Right hindlimb (tissue), 1 donor: ENCODE measurements at regions not wholly inside any gene's neighbourhood (a gene's known extent, or its start where the extent isn't known, plus 50 kb on each side); places are given as distances from the start of the nearest gene placed in this dataset.
"Not testable (repeated sequence)": the region's sequence is repeated elsewhere in the genome, so short reads cannot be mapped to it uniquely, and the experiment has no call there.

ENCODE experiments used
- DNase-seq: peaks from one replicate; pipeline ENCODE4 v3.0.0-alpha.2; 2018

GRCh38 chr6:150456466-150456865 is 87.7 kb downstream of the IYD start:
- DNase-seq: no peak

GRCh38 chr6:150456902-150457643 is 88.3 kb downstream of the IYD start:
- no peak for DNase-seq

GRCh38 chr6:150458579-150458978 is 89.8 kb downstream of the IYD start:
- no peak for DNase-seq

DNA sequence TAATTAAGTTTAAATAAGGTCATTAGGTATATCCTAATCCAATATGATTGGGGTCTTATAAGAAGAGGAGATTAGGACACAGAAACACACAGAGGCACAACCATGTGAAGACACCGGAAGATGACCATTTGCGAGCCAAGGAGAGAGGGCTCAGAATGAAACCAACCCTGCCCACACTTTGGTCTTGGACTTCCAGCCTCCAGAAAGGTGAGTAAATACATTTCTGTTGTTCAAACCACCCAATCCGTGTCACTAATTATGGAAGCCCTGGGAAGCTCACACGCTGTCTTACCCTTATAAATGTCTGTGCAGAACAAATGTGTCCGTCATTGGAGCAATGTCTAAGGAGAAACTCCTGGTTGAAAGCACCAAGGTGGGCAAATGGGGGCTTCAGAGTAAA is 95.0 kb downstream of the IYD start:
- DNase-seq: no peak

GRCh38 chr6:150464966-150465365 is 96.2 kb downstream of the IYD start:
- no peak for DNase-seq

- no peak for DNase-seq
Measured at GRCh38 chr6:150465610-150466009, 96.8 kb downstream of the IYD start.

- DNase-seq: no peak
Measured at GRCh38 chr6:150466196-150466595, 97.4 kb downstream of the IYD start.

GRCh38 chr6:150470131-150470530 is 101.3 kb downstream of the IYD start:
- DNase-seq: no peak

- no peak for DNase-seq
Measured at GRCh38 chr6:150470960-150471665, 102.3 kb downstream of the IYD start.

GRCh38 chr6:150478656-150479545 is 110.1 kb downstream of the IYD start:
- peak; percentile 56 for DNase-seq

DNA sequence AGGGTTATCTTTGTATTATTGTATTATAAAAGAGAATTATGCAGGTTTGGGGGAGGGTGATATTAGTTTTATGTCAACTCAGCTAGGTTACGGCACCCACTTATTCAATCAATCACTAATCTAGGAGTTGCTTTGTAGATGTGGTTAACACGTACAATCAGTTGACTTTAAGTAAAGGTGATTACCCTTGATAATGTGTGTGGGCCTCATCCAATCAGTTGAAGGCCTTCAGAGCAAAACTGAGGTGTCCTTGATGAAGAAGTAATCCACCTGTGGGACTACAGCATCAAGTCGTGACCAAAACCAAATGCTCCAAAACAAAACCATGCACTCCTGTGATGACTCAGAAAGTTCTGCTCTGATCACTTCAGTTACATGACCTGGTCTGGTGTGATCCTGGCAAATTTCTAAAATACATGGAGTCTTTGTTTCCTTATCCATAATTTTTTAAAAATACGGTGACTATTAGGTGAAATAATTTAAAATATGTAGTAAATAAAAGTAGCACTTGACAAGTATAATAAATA is 114.1 kb downstream of the IYD start:
- DNase-seq: no peak

- no peak for DNase-seq
Measured at GRCh38 chr6:150485161-150485958, 114.3 kb upstream of the PLEKHG1 start.

DNA sequence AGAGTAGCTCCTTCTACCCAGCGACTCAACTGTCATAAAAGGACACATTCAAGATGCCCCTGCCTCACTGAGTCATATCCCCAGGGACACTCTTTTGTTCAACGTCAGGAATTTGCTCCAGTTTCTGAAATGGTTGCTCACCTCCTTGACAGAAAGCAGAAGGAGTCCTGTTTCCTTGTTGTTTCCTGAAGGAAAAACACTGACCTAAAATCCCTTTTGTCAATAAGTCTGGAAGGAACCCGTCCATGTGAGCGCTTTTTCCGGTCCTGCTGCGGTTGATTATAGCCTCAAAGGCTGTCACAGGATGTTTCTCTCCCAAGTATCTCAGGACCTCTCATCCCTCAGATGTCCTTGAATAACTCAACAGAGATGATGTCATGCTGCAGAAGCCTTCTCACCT is 113.6 kb upstream of the PLEKHG1 start:
- no peak for DNase-seq

DNA sequence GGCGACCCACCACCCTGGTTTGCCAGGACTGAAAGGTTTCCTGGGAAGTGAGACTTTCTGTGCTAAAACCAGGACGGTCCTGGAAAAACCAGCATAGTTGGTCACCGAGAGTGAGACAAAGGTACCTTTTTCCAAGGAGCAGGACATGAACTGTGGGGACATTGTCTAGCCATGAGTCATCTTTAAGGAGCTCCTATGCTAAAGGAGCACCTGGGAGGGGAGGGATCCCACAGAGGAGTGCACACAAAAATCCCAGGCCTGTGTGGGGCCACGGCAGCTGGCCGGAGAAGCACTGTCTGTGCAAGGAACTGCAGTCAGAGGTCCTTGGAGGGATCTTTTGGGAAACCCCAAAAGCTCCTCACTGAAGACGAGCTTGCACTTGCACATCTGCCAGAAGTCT is 109.1 kb upstream of the PLEKHG1 start:
- no peak for DNase-seq

GRCh38 chr6:150491131-150491810 is 108.4 kb upstream of the PLEKHG1 start:
- DNase-seq: no peak

DNA sequence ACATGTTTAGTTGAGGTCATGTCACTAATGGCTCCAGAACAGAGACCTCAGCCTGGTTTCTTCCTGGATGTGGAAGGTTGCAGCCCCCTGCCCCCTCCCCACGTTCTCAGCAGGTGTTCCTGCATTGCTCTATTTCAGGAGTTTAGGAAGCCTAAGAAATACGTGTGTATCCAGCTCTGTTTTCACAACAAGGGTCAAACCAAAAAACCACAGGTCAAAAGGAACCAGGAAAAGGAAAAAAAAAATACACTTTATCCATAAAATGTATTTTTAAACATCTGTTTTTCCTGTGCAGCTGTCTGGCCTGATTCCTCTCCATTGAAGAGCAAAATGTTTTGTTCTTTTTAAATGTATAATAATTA is 107.9 kb upstream of the PLEKHG1 start:
- no peak for DNase-seq

GRCh38 chr6:150492507-150492906 is 107.2 kb upstream of the PLEKHG1 start:
- no peak for DNase-seq

- DNase-seq: no peak
Measured at GRCh38 chr6:150492941-150493340, 106.7 kb upstream of the PLEKHG1 start.

DNA sequence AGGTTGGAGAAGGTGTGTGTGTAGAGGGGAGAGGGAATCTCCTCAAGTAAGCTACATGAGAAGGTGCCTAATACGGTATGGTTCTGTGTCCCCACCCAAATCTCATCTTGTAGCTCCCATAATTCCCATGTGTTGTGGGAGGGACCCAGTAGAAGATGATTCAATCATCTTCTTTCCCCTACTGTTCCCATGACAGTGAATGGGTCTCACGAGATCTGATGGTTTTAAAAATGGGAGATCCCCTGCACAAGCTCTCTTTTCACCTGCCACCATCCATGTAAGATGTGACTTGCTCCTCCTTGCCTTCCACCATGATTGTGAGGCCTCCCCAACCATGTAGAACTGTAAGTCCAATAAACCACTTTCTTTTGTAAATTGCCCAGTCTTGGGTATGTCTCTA is 106.1 kb upstream of the PLEKHG1 start:
- not testable (repeated sequence) for DNase-seq

DNA sequence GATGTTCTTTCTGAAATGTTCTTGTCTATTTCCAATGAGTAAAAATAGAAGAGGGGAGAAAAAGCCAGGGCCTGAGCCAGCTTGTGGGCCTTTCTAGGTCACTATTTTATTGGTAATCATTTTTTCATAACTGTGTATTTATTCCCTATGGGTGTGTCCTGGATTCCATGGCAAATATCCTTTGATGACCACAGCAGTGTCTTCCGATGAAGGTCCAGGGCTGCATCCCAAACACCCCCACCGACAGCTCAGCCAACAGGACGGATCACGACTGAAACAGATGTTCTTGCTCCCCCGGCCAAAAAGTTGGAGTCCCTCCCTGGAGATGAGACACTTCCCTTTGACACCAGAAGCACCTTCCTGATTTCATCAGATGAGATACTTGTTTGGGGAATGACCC is 105.4 kb upstream of the PLEKHG1 start:
- peak; percentile 83 for DNase-seq

- no peak for DNase-seq
Measured at GRCh38 chr6:150495126-150495525, 104.6 kb upstream of the PLEKHG1 start.

GRCh38 chr6:150496629-150497028 is 103.1 kb upstream of the PLEKHG1 start:
- DNase-seq: no peak
